Thyroid gland (tissue), 4 donors: ENCODE measurements at regions not wholly inside any gene's neighbourhood (a gene's known extent, or its start where the extent isn't known, plus 50 kb on each side); places are given as distances from the start of the nearest gene placed in this dataset.

Source experiments
- CTCF ChIP-seq, 6 experiments: fragments of 200-600 bp in 3 of 6; fragments of 450-650 bp in 3 of 6; sonication (generic) in 3 of 6; IDR thresholded peaks; one replicate each; pipeline ENCODE4 v1.5.1; 2016 to 2019; ENCODE audit warnings: antibody characterized with exemption in 6 of 6, mild to moderate bottlenecking in 2 of 6, inconsistent platforms in 1 of 6, moderate library complexity in 1 of 6
- POLR2A ChIP-seq, 2 donors: fragments of 450-650 bp; IDR thresholded peaks; one replicate each; pipeline ENCODE4 v1.6.1; 2017; ENCODE audit warnings: antibody characterized with exemption in 2 of 2, mild to moderate bottlenecking in 2 of 2, moderate library complexity in 1 of 2

GRCh38 chr1:208564466-208564865 lies 320.3 kb upstream of the PLXNA2 start:
- TF ChIP-seq CTCF (IDR thresholded peaks at IDR 0.05), result no peak
- no peak for TF ChIP-seq POLR2A (IDR thresholded peaks at IDR 0.05)
